DMS153 (cell line): ENCODE measurements at regions not wholly inside any gene's neighbourhood (a gene's known extent, or its start where the extent isn't known, plus 50 kb on each side); places are given as distances from the start of the nearest gene placed in this dataset.

ENCODE experiments used
- DNase-seq: peaks from one replicate; lab custom pipeline; 2025; lab: John Stamatoyannopoulos, UW

DNA sequence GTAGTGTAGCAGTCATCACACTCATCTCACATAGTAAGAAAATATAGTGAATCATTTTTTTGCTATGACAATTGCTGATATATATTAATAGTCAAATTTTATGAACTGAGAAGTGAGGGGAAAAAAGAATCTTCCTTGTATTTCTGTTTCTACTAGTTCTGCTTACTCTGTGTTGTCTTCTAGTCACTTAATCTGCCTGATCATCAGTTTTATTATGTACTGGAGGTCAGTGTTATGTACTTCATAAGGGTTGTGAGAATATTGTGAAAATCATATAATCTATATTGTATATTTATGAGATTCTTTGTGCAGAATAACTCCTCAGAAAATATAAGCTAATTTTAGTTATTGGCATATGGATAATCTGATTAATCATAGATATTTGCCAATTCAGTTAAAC lies 546.9 kb upstream of the RIOK2 start:
- no peak for DNase-seq

DNA sequence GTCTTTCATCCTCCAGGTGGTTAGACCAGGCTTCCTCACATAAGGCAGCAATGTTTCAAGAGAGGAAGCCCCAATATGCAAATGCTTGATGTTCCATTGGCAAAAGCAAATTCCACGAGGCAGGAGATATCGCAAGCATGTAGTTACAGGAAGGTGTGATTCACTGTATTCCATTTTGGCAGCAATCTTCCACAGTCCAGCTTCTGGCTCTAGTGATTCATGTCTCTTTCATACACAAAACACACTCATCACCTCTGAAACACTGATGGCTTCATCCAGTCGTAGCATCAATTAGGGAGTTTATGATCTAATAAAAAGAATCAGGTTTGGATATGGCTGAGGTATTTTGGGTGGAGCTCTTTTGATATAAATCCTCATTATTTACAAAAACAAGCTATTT lies 552.2 kb upstream of the RIOK2 start:
- DNase-seq, result no peak

DNA sequence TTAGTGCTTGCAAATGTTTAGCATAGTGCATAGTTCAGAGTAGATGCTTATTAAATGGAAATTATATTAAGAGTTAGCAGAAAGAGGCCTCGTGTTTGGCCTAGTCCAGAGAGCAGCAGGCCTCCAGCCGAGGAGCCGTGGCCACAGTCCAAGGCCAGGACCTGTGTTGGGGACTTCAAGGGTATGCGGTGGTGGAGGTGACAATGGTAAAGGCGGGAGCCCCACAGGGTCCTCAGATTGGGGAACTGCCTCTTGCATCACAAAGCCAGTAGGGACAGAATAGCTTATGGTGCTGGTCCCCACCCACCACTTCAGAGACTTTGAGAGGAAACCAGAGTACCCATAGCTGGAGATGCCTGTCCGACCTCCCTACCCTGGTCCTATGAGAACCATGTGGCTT lies 554.6 kb upstream of the RIOK2 start:
- no peak for DNase-seq

DNA sequence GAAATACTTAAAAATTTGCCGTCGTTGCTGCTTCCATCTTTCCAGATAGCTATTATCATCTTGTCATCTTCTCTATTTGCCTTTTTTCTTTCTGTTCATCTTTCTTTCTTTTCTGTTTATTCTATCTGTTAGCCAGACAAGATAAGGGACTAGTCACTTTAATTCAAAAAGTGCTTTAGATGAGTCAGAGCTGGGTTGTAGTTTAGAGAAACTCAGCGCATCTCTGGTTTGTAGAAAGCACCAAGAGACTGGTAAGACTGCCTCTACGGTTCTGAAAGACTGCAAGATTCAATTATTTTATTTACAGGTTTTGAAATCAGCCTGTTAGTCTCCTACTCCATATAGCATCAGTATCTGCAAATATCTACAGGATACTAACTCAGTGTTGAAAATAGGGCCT lies 562.8 kb upstream of the RIOK2 start:
- DNase-seq, result no peak

DNA sequence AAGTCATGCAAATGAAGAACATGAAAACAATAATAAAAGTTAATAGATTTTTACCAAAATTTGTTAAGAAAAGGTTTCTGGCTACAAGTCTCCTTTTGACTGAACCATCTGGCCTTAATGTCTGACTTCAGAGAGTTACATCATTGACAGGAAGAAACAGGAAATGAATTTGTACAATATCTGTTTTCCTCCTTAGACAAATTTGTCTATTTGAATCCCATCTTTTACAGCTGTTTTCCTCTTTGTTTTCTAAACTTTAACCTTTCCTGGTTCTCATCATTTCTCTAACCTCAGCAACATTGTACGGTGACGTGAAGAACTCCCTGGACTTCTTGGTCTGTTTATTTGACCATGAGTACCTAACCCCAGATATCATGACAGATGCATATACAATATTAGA lies 567.5 kb upstream of the RIOK2 start:
- DNase-seq, result no peak

DNA sequence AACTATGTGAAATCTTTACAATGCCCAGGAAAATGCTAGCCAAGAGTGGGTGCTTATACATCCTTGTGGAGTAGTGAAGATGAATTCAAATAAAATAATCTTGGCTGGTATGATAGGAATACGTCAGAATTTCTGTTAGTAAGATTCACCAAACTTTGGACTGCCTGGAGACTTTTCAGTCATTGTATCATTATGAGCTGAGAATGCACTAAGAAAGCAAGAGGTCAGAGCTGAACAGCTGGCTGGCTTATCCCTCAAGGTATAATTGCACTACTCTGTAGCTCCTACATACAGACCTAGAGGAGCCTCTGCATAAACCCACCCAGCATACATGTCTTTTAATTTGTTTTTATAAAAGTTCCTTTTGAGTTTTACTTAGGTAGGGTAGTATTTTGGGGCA lies 568.5 kb upstream of the RIOK2 start:
- DNase-seq, result no peak

DNA sequence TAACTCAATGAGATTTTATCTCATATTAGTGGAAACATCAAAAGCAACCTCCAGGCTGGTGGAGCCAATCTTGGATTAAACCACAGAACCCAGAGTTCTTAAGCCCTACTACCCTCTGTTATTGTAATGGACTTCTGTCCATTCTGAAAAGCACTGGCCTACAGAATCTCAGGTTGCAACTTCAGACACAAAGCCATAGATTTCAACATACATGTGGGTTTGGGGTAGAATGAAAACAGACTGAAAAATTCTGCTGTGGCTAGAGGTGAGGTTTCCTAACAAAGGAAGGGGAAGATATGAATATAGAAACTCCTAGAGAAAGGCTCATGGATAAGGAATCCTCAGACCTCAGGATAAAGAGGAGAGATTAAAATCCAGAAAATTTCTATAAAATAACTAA lies 569.8 kb upstream of the RIOK2 start:
- no peak for DNase-seq

DNA sequence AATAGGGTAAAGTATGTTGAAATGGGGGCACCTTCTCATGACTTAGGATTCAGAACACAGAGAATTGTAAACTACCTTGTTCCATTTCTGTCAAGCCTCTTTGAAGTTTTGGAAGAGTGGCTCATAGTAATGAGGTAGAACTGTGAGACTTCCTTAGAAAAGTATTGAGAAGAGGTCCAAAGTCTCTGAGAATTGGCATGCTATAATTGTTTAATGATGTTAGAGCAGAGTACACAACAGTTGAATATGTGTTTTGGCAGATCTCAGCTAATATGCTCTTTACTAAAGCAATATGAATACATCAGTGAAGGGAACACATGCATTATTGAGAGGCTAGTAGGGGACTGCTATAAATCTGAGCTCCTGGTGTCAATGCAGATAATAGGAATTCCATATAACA lies 579.4 kb upstream of the RIOK2 start:
- no peak for DNase-seq

DNA sequence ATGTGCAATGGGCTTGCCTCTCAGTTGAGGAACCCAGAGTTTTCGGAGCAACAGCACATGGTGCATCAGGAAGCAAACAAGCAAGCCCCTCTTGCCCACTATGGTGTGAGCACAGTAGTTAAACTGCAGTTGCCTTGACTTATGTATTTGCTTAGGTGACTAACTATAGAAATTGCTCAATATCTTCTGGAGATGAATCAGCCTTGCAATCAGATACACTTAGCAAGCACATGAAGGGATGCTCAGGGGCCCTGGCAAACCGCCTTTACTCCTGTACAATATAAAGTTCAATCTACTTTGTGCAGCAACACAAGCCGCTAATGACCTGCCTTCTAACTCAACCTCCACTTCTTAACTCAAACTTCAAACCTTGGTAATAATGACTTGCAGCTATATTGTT lies 581.7 kb upstream of the RIOK2 start:
- no peak for DNase-seq

DNA sequence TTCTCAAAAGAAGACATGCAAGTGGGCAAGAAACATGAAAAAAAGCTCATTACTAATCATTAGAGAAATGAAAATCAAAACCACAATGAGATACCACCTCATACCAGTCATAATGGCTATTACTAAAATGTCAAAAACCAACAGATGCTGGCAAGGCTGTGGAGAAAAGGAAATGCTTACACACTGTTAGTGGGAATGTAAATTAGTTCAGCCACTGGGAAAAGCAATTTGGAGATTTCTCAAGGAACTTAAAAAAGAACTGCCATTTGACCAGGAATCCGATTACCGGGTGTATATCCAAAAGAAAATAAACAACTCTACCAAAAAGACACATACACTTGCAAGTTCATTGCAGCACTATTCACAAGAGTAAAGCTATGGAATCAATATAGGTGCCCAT lies 595.4 kb upstream of the RIOK2 start:
- DNase-seq, result no peak

DNA sequence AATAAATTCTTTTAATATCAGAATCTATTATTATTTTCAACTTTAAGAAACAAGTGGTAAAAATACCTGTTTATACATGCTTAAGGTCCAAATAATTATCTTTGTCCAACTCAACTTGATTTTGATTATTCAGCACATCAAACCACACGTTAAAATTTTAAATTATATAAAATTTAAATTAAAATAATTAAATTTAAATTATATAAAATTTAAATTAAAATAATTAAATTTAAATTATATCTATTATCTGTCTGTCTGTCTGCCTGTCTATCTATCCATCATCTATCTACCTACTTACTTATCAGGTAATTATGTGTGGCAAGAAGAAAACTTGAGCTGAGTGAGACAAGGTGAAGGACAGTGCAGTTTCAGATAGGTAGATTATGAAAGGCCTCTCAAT lies 605.3 kb upstream of the RIOK2 start:
- no peak for DNase-seq

DNA sequence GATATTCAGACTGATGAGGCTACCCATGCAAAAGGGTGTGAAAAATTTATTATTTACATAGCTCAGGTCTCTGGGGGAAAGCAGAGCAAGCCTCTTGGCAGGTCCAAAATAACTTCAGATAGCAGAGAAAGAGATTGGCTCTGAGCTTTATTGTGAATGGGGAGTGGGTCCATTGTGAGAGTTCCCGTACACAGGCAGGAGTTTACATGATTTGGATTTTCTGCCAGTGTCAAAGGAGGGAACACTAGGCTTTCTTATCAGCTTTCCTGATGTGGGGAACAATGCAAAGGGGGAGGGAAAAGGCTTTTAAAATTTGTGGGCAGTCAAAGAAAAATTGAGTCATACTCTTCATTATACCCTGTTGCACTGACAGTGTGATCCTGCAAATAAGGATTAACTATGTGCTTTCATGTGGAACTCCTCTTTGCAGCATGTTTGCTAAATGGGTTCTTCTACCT lies 615.0 kb upstream of the RIOK2 start:
- no peak for DNase-seq

DNA sequence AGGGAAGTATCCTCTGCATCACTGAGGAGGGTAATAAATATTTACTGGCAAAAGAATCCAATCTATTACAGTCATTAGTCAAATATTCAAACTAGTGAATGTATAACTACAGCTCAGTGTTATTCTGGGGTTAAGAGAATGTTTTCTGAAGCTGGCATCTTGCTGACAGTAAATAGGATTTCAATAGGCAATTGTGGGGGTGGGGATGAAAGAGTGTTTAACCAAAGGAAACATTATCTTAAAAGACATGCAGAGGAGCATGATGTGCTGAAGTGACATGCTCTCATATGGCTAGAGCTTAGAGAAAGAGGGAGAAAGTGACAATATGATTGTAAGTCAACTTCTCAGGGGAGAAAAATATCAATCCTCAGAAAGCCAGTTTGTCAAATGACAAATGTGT lies 618.4 kb upstream of the RIOK2 start:
- DNase-seq, result no peak

DNA sequence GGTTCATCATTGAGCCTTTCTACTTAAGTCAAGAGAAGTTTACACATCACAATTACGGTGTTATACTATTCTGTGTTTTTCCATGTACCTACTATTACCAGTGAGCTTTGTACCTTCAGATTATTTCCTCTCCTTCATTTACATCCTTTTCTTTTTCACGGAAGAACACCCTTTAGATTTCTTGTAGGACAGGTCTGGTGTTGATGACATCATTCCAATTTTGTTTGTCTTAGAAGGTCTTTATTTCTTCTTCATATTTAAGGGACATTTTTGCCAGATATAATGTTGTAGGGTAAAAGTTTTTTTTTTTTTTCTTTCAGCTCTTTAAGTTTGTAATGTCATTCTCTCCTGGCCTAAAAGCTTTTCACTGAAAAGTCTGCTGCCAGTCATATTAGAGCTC lies 637.1 kb upstream of the RIOK2 start:
- DNase-seq, result no peak

DNA sequence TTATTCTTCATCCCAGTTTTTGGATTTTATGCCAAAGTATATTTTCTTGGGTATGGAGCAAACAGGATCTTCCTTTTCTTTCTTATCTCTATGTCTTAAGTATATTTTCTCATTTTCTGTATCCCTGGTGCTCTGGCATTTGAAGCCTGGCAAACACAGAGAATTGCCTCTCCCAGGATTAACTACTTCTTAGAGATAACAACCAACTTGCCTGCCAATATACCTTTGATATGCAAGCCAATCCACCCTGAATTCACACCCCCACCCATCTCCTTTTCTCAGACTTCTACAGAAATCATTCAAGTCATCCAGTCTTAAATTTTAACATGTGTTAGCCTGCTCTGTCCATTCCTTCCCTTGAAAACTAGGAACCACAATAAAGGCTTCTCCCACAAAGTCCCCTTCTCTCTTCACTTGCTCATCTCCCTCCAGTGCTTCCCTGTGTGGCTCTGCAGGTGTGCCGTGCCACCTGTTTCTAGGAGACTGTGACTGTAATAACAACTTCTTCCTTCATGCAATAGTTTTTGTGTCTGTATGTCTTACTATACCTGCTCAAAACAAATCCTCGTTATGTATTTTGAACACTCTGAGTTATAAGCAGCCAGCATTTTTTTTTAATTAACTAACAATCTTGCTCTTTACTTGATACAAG lies 649.7 kb upstream of the RIOK2 start:
- no peak for DNase-seq

DNA sequence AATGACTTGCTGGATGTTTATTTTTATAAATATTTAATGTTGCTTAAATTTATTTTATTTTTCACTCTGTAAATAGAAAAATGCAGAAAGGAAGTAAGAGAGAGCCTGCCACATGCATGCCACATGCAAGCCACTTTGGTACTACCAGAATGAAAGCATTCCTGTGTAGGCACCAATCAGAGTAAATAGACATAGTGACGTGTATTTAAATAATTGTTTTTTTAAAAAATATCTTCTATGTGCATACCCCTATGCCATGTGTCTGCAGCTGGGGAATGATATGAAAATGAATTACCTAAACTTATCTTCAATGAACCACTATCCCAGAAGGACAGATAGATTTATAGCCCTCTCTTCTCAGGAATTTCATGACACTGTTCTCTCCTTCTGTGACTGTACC lies 651.5 kb upstream of the RIOK2 start:
- no peak for DNase-seq

DNA sequence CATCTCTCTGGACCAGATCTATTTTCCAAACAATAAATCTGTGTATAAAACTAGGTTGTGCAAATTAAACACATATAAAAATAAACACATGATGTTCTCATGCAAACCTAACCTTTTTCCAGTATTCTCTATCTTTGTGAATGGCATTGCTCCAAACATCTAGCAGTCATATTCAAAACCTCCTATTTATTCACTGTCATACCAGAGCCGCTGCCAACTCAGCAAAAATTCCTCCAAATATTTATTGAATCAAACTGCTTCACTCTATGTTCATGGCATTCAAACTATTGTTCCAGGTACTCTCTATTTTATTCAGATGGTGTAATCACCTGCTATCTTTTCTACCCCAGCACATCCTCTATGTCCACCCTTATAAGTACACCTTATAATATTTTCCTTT lies 652.1 kb upstream of the RIOK2 start:
- DNase-seq, result no peak

DNA sequence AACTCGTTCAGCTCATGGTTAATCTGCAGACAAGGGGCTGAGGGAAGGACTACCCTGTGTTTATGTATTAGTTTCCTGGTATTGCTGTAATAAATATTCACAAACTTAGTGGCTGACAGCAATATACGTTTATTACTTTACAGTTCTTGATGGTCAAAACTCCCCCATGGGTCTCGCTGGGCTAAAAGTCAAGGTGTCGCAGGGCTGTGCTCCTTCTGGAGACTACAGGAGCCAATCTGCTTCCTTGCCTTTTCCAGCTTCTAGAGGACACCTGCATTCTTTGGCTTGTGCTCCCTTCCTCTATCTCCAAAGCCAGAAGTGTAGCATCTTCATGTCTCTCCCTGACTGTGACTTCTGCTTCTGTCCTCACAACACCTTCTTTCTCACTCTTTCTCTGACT lies 653.8 kb upstream of the RIOK2 start:
- DNase-seq, result no peak

DNA sequence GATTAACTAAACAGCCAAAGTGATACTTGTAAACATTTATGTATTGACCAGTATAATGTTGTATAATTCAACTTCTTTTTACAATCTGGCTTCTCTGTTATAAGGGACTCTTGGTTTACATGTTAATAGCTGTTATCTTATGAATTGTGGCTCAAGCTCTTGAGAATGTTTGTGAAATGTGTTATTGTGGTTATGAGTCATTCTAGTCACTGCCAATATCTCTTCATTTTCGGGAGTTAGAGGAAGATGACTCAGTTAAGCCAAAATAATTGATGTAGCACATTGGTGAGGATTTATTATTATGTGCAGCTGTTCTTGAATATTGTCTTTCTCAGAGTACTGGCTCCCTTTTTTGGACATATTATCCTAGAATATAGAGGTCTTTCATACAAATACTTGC lies 655.2 kb upstream of the RIOK2 start:
- no peak for DNase-seq

DNA sequence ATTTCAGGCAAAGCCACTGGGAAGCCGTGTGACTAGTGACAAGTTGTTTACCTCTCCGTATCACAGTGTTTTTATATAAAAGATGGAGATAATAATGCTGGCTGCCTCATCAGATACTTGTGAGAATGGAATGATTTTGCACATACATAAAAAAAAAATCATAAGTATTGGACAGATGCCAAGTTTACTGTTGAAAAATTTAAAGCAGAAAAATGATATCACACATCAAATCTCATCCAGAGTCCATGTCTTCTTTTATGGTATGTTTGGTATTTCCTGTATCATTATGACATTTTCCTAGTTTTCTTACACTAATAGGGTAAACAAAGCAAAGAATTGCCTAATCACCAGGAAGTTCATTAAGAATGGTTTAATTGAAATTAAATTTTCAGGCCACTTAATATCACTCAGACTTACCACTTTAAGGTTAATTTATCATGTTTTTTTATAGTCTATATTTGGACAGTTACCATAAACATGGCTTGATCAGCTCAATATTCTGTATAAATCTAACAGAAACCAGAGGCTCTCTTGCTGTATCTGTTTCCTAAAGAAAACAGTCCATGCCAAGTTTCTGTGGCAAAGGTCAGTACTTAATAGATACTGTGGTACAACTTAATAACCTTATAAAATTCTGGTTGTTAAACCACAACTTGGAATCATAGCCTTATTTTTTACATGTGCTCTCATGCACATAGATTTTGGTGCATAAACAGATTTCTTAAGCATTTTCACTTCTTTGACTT lies 656.5 kb upstream of the RIOK2 start:
- DNase-seq, result no peak

DNA sequence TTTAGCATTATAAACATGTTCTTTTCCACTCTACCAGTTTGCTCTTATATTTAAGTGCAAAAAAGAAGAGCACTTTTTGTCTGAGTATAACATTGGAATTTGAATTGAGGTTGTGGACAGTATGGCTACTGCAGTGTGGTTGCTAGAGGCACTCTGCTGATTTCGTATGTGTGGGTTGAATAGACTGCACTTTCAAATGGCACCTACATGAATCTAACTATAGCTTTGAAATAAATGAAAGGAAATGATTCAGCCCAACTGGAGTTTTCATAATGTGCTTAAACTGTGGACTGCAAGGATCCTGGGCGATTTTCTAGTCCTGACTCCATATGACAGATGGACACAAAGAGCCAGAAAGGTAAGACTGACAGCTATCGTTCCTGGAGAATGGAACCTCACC lies 657.6 kb upstream of the RIOK2 start:
- no peak for DNase-seq

DNA sequence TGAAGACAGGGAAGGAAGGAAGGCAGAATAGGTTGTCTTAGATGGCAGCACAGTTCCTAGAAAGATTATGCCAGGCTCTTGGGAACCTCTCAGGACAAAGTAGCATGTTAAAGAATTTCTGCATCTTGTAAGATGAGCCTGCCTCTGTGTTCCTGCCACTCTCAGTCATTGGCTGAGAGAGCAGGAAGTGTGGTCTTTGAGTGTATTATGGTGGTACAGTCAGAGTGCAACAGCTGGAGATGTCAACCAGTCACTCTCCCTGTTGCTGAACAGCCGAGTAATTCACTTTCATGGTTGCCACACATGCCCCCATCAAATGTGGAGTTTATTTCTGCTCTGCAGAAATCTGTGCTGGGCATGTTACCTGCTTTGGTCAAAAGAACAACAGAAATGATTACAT lies 659.6 kb upstream of the RIOK2 start:
- no peak for DNase-seq

DNA sequence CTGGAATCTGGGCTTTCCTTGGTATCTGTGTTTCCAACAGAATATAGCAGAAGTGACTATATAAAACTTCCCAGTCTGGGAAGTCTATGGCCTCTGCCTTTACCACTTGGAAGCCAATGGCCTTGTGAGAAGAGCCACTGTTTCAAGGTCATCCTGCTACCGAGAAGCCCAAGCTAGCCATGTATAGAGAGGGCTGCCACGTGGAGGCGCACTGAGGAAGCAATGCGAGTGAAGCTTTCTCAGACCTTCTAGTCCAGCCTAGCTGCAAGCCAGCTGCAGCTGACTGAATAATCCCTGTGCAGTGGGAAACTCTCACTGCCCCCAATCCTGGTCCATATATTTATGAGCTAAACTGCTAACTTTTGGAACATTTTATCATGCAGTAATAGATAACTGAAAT lies 661.8 kb upstream of the RIOK2 start:
- DNase-seq, result no peak

DNA sequence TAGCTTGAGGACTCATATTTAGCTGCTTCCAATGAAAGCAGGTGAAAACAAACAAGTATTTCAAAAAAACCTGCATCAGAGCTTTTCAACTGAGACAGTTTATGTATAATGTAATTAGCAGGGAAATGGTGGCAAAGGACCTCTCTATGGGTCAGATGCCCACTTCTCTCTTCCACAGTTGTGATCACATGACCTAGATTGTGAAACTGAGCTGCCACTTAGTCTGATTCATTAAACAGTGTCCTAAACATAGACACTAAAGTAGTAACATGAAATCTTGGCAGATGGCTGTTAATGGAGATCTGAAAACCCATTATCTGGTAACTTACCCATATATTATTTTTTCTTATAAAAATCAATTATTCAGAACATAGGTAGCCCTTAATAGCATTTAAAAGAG lies 663.6 kb upstream of the RIOK2 start:
- no peak for DNase-seq
